ENCODE measurements at regions not wholly inside any gene's neighbourhood (a gene's known extent, or its start where the extent isn't known, plus 50 kb on each side); places are given as distances from the start of the nearest gene placed in this dataset.

DNA sequence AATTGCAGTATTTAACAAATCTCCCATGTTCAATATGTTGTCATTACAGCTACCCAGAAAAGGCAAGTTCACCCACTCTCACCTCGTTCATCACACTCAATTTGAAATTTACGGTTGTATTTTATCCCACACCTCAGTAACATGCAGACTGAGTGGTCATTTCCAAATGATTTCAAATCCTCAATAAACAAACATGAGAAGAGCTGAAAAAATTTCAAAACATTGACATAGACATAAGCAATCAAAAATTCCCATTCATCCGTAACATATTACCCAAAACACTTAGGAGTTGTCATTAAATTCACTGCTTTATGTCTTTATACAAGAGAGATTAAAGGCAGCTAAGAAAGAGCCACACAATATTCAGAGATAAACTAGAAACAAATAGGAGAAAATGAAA lies 61.7 kb upstream of the NEBL start:
- TF ChIP-seq, protein P1, sequence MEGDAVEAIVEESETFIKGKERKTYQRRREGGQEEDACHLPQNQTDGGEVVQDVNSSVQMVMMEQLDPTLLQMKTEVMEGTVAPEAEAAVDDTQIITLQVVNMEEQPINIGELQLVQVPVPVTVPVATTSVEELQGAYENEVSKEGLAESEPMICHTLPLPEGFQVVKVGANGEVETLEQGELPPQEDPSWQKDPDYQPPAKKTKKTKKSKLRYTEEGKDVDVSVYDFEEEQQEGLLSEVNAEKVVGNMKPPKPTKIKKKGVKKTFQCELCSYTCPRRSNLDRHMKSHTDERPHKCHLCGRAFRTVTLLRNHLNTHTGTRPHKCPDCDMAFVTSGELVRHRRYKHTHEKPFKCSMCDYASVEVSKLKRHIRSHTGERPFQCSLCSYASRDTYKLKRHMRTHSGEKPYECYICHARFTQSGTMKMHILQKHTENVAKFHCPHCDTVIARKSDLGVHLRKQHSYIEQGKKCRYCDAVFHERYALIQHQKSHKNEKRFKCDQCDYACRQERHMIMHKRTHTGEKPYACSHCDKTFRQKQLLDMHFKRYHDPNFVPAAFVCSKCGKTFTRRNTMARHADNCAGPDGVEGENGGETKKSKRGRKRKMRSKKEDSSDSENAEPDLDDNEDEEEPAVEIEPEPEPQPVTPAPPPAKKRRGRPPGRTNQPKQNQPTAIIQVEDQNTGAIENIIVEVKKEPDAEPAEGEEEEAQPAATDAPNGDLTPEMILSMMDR (conservative IDR thresholded peaks at IDR 0.05) = no peak
- H3K27me3 Mint-ChIP-seq (ENCODE audit: insufficient read depth) = no peaks in the 10 kb centered on the region
- H3K36me3 Mint-ChIP-seq (ENCODE audit: low read depth) = peaks cover 27% of the 10 kb centered on the region
- 89 to 100% methylated on average over 3 of the region's 3 CpGs for WGBS, 2 experiments (ENCODE audit: insufficient coverage in 1 of 2, insufficient read length in 1 of 2)
- no peak overlapping the region for H3K4me3 Mint-ChIP-seq
- no peak for DNase-seq
- H3K27me3 ChIP-seq (ENCODE audit: control insufficient read depth, insufficient read depth, low read length, poor library complexity, severe bottlenecking) = no peaks in the 10 kb centered on the region
- peaks cover 38% of the 10 kb centered on the region for H3K4me1 Mint-ChIP-seq
- H3K9me3 Mint-ChIP-seq = peaks cover 2% of the 10 kb centered on the region
- peaks cover 3% of the 10 kb centered on the region for H3K36me3 ChIP-seq (ENCODE audit: control insufficient read depth, insufficient read depth, low read length)
- H3K4me1 ChIP-seq (ENCODE audit: control insufficient read depth, insufficient read depth, low read length) = no peaks in the 10 kb centered on the region
- H3K9me3 ChIP-seq (ENCODE audit: control insufficient read depth, low read length) = peaks cover 11% of the 10 kb centered on the region
- no peak overlapping the region for H3K27ac Mint-ChIP-seq
- H3K27ac ChIP-seq (ENCODE audit: low read depth, low read length) = no peak overlapping the region
- H3K9ac ChIP-seq (ENCODE audit: extremely low read depth, low read length, poor library complexity, severe bottlenecking) = no peak overlapping the region
- H3K4me3 ChIP-seq (ENCODE audit: low read length) = no peak overlapping the region

GRCh38 chr10:20958225-20958624 lies 61.1 kb upstream of the NEBL start:
- H3K4me1 ChIP-seq (ENCODE audit: control insufficient read depth, insufficient read depth, low read length) = no peaks in the 10 kb centered on the region
- H3K9me3 Mint-ChIP-seq = peaks cover 2% of the 10 kb centered on the region
- H3K9ac ChIP-seq (ENCODE audit: extremely low read depth, low read length, poor library complexity, severe bottlenecking) = no peak overlapping the region
- no peak for DNase-seq
- H3K36me3 Mint-ChIP-seq (ENCODE audit: low read depth) = peaks cover 30% of the 10 kb centered on the region
- H3K27me3 ChIP-seq (ENCODE audit: control insufficient read depth, insufficient read depth, low read length, poor library complexity, severe bottlenecking) = no peaks in the 10 kb centered on the region
- peaks cover 8% of the 10 kb centered on the region for H3K36me3 ChIP-seq (ENCODE audit: control insufficient read depth, insufficient read depth, low read length)
- H3K4me3 Mint-ChIP-seq = no peak overlapping the region
- H3K27ac Mint-ChIP-seq = no peak overlapping the region
- 91 to 95% methylated on average over 2 to 4 of the region's 4 CpGs for WGBS, 2 experiments (ENCODE audit: insufficient coverage in 1 of 2, insufficient read length in 1 of 2)
- TF ChIP-seq, protein P1 (conservative IDR thresholded peaks at IDR 0.05) = no peak
- H3K9me3 ChIP-seq (ENCODE audit: control insufficient read depth, low read length) = peaks cover 16% of the 10 kb centered on the region
- H3K4me1 Mint-ChIP-seq = peaks cover 39% of the 10 kb centered on the region
- H3K27ac ChIP-seq (ENCODE audit: low read depth, low read length) = no peak overlapping the region
- no peak overlapping the region for H3K4me3 ChIP-seq (ENCODE audit: low read length)
- no peaks in the 10 kb centered on the region for H3K27me3 Mint-ChIP-seq (ENCODE audit: insufficient read depth)

- peaks cover 34% of the 10 kb centered on the region for H3K36me3 Mint-ChIP-seq (ENCODE audit: low read depth)
- no peak overlapping the region for H3K4me3 Mint-ChIP-seq
- no peak overlapping the region for H3K9ac ChIP-seq (ENCODE audit: extremely low read depth, low read length, poor library complexity, severe bottlenecking)
- DNase-seq = no peak
- H3K9me3 ChIP-seq (ENCODE audit: control insufficient read depth, low read length) = peaks cover 21% of the 10 kb centered on the region
- H3K27me3 ChIP-seq (ENCODE audit: control insufficient read depth, insufficient read depth, low read length, poor library complexity, severe bottlenecking) = no peaks in the 10 kb centered on the region
- H3K4me1 Mint-ChIP-seq = peaks cover 43% of the 10 kb centered on the region
- 88 to 100% methylated on average over 2 of the region's 2 CpGs for WGBS, 2 experiments (ENCODE audit: insufficient coverage in 1 of 2, insufficient read length in 1 of 2)
- no peak overlapping the region for H3K4me3 ChIP-seq (ENCODE audit: low read length)
- H3K27me3 Mint-ChIP-seq (ENCODE audit: insufficient read depth) = no peaks in the 10 kb centered on the region
- H3K27ac ChIP-seq (ENCODE audit: low read depth, low read length) = no peak overlapping the region
- H3K36me3 ChIP-seq (ENCODE audit: control insufficient read depth, insufficient read depth, low read length) = peaks cover 12% of the 10 kb centered on the region
- no peaks in the 10 kb centered on the region for H3K4me1 ChIP-seq (ENCODE audit: control insufficient read depth, insufficient read depth, low read length)
- TF ChIP-seq, protein P1 (conservative IDR thresholded peaks at IDR 0.05) = no peak
- peaks cover 2% of the 10 kb centered on the region for H3K9me3 Mint-ChIP-seq
- H3K27ac Mint-ChIP-seq = no peak overlapping the region
These were observed 60.6 kb upstream of the NEBL start for GRCh38 chr10:20957744-20958143.

Data from endodermal cell (in vitro differentiated cells).